SK-N-SH (cell line): ENCODE measurements at regions not wholly inside any gene's neighbourhood (a gene's known extent, or its start where the extent isn't known, plus 50 kb on each side); places are given as distances from the start of the nearest gene placed in this dataset.

ENCODE experiments used
- EP300 ChIP-seq, 2 experiments: IDR thresholded peaks; 2 replicates each; pipeline versions ENCODE4 v1.4.0 to v1.6.1; 2012; ENCODE audit warnings: borderline replicate concordance in 1 of 2, low read depth in 1 of 2, low read length in 1 of 2
- EZH2phosphoT487 ChIP-seq: fragments of 200-600 bp; sonication (generic); IDR thresholded peaks from 2 replicates; pipeline ENCODE4 v1.6.1; 2017; ENCODE audit warnings: low read depth, mixed run types, mild to moderate bottlenecking, antibody characterized with exemption, moderate library complexity, borderline replicate concordance
- FOXJ3 ChIP-seq: sonication (generic); formaldehyde crosslinking; IDR thresholded peaks from 2 replicates; pipeline ENCODE4 v1.5.1; 2020; ENCODE audit warnings: mild to moderate bottlenecking, missing genetic modification reagents
- GABPA ChIP-seq: IDR thresholded peaks from 2 replicates; pipeline ENCODE4 v1.4.0; 2012; ENCODE audit warnings: low read depth, mild to moderate bottlenecking
- MEF2A ChIP-seq: IDR thresholded peaks from 2 replicates; pipeline ENCODE4 v1.4.0; 2012; ENCODE audit warnings: low read depth, borderline replicate concordance
- PBX3 ChIP-seq: IDR thresholded peaks from 2 replicates; pipeline ENCODE4; 2012
- REST ChIP-seq: IDR thresholded peaks from 2 replicates; pipeline ENCODE4 v1.6.1; 2012; ENCODE audit warnings: mild to moderate bottlenecking, low read depth, low read length, moderate library complexity
- TAF1 ChIP-seq: IDR thresholded peaks from 2 replicates; pipeline ENCODE4 v1.6.1; 2012; ENCODE audit warnings: low read depth, mild to moderate bottlenecking, low read length, moderate library complexity, borderline replicate concordance
- TF ChIP-seq, protein P1 (sequence below): fragments of 200-600 bp; sonication (generic); IDR thresholded peaks from 2 replicates; pipeline ENCODE4 v1.6.1; 2017; ENCODE audit warnings: antibody characterized with exemption, mild to moderate bottlenecking, moderate library complexity

DNA sequence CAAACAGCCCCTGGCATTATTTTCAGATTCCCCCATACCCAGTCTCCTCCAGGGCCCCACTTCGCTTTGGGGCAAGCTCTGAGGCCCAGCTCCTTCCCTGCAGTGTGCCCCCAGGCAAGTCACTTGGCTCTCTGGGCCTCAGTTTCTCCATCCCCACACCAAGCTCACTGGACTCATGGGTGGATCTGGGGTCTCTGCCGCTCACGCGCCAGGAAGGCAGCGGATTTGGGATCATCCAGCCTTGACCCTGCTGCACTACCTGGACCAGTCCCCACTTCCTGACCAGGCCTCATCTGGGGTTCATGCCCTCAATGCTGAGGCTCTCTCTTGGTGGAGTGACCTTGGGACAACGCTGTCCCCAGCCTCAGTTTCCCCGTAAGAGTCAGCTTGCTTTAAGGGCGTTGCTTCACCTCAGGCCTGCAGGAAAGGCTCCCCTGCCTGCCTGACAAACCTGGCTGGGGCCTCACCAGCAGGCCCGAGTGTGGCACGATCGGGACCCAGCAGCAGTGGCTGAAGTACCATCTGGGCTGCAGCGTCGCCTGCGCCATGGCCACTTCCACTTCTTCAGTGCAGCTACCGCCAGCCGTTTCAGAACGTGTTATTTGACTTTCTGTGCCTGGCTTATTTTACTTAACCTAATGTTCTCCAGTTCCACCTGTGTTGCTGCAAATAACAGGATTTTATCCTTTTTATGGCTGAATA is 519.6 kb upstream of the SEMA6A start:
- TF ChIP-seq, protein P1, sequence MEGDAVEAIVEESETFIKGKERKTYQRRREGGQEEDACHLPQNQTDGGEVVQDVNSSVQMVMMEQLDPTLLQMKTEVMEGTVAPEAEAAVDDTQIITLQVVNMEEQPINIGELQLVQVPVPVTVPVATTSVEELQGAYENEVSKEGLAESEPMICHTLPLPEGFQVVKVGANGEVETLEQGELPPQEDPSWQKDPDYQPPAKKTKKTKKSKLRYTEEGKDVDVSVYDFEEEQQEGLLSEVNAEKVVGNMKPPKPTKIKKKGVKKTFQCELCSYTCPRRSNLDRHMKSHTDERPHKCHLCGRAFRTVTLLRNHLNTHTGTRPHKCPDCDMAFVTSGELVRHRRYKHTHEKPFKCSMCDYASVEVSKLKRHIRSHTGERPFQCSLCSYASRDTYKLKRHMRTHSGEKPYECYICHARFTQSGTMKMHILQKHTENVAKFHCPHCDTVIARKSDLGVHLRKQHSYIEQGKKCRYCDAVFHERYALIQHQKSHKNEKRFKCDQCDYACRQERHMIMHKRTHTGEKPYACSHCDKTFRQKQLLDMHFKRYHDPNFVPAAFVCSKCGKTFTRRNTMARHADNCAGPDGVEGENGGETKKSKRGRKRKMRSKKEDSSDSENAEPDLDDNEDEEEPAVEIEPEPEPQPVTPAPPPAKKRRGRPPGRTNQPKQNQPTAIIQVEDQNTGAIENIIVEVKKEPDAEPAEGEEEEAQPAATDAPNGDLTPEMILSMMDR: no peak
- TF ChIP-seq MEF2A: no peak
- no peak for TF ChIP-seq GABPA
- TF ChIP-seq TAF1: no peak
- TF ChIP-seq REST: no peak
- TF ChIP-seq EZH2phosphoT487: no peak
- no peak for TF ChIP-seq EP300 (IDR thresholded peaks at IDR 0.05; ENCODE audit: borderline replicate concordance in 1 of 2, low read depth in 1 of 2, low read length in 1 of 2)
- no peak for TF ChIP-seq PBX3
- TF ChIP-seq FOXJ3 (CRISPR knock-in tag): no peak
